ENCODE measurements at regions not wholly inside any gene's neighbourhood (a gene's known extent, or its start where the extent isn't known, plus 50 kb on each side); places are given as distances from the start of the nearest gene placed in this dataset.

- Histone ChIP-seq H3K9me3 (ENCODE audit: control insufficient read depth, insufficient read depth, low read depth, low read length) (no peaks in the 10 kb centered on the region), H3K27ac (ENCODE audit: low read depth, low read length) (no peak overlapping the region), H3K4me3 (ENCODE audit: low read depth, low read length) (no peak overlapping the region), H3K9ac (ENCODE audit: low read length) (no peak overlapping the region), H3K36me3 (ENCODE audit: control insufficient read depth, insufficient read depth, low read length) (no peaks in the 10 kb centered on the region), H3K27me3 (ENCODE audit: control insufficient read depth, insufficient read depth, low read length) (no peaks in the 10 kb centered on the region), H3K4me1 (ENCODE audit: control insufficient read depth, insufficient read depth, low read length) (peaks cover 23% of the 10 kb centered on the region)
These were observed 86.2 kb upstream of the HS6ST1 start for GRCh38 chr2:128404709-128405466.

- Histone ChIP-seq H3K9ac (ENCODE audit: low read length) (no peak overlapping the region), H3K4me3 (ENCODE audit: low read depth, low read length) (no peak overlapping the region), H3K27ac (ENCODE audit: low read depth, low read length) (no peak overlapping the region), H3K36me3 (ENCODE audit: control insufficient read depth, insufficient read depth, low read length) (no peaks in the 10 kb centered on the region), H3K9me3 (ENCODE audit: control insufficient read depth, insufficient read depth, low read depth, low read length) (no peaks in the 10 kb centered on the region), H3K27me3 (ENCODE audit: control insufficient read depth, insufficient read depth, low read length) (no peaks in the 10 kb centered on the region), H3K4me1 (ENCODE audit: control insufficient read depth, insufficient read depth, low read length) (peaks cover 23% of the 10 kb centered on the region)
These were observed 86.8 kb upstream of the HS6ST1 start for GRCh38 chr2:128405467-128405900.

DNA sequence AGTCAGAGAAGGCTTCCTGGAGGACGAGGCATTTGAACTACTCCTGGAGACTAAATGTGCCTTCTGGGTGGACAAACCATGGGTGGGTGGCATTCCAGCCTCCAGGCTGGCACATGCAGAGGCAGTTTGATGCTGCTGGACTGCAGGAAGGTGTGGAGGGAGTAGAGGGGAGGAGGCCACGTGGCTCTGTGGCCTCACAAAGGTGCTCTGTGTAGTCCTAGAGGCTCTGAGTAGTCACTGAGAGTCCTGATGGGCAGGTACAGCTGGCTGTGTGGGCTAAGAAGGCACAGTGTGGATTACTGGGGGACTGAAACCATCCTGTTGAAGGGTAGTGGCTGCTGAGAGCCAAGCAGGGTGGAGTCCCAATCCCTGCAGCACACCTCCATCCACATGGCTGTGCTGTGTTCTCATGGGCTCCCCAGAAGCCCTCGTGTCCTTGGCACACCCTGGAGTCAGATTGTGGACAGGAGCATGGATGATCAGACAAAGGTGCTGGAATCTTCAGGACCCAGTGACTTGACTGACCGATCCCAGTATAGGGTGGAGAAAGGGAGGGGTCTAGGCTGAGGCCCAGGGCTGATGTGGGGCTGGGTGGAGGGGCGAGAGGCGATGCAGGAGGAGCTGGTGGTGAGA, 87.4 kb upstream of the HS6ST1 start:
- Histone ChIP-seq H3K4me3 (ENCODE audit: low read depth, low read length) (no peak overlapping the region), H3K27ac (ENCODE audit: low read depth, low read length) (no peak overlapping the region), H3K36me3 (ENCODE audit: control insufficient read depth, insufficient read depth, low read length) (no peaks in the 10 kb centered on the region), H3K9ac (ENCODE audit: low read length) (no peak overlapping the region), H3K4me1 (ENCODE audit: control insufficient read depth, insufficient read depth, low read length) (peaks cover 23% of the 10 kb centered on the region), H3K27me3 (ENCODE audit: control insufficient read depth, insufficient read depth, low read length) (no peaks in the 10 kb centered on the region), H3K9me3 (ENCODE audit: control insufficient read depth, insufficient read depth, low read depth, low read length) (no peaks in the 10 kb centered on the region)

DNA sequence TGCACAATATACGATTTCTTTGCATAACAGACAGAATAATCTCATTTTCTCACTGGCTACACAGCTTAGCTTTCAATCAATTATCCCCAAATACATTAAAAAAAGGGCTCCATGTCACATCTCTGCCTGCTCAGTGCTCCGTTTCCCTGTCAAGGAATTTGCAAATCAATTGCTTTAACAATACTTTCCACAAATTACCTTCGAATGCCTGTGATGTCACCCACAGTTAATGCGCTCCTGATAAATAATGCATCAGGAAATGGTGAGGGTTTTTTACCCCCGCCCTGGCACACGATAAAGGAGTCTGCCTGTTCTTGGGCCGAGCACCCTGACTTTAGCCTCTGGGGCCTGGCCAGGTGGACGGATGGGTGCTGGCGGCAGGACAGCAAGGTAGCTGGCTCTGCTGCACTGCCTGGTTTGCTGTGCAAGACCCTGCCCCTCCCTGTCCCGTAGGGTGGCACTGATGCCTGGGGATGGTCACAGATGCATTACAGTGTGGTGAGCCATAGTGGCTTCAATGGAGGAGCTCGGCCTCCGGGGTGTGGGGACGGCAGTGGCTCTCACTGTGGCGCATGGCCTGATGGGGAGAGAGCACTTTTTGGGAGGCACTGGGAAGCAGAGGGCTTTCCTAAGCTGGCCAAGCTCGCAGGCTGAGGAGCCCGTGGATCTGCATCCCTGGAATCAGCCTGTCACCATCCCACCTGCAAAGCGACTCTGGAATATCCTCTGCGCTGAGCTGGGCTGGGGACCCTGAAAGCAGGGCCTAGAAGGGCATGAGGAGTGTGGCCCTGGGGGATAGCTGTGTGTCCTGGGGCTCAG, 88.3 kb upstream of the HS6ST1 start:
- H3K9me3 ChIP-seq (ENCODE audit: control insufficient read depth, insufficient read depth, low read depth, low read length): no peaks in the 10 kb centered on the region
- no peaks in the 10 kb centered on the region for H3K27me3 ChIP-seq (ENCODE audit: control insufficient read depth, insufficient read depth, low read length)
- H3K9ac ChIP-seq (ENCODE audit: low read length): no peak overlapping the region
- no peak overlapping the region for H3K27ac ChIP-seq (ENCODE audit: low read depth, low read length)
- H3K4me3 ChIP-seq (ENCODE audit: low read depth, low read length): no peak overlapping the region
- H3K36me3 ChIP-seq (ENCODE audit: control insufficient read depth, insufficient read depth, low read length): no peaks in the 10 kb centered on the region
- peaks cover 23% of the 10 kb centered on the region for H3K4me1 ChIP-seq (ENCODE audit: control insufficient read depth, insufficient read depth, low read length)

- Histone ChIP-seq H3K4me1 (ENCODE audit: control insufficient read depth, insufficient read depth, low read length) (peaks cover 29% of the 10 kb centered on the region), H3K4me3 (ENCODE audit: low read depth, low read length) (no peak overlapping the region), H3K9ac (ENCODE audit: low read length) (no peak overlapping the region), H3K9me3 (ENCODE audit: control insufficient read depth, insufficient read depth, low read depth, low read length) (no peaks in the 10 kb centered on the region), H3K36me3 (ENCODE audit: control insufficient read depth, insufficient read depth, low read length) (no peaks in the 10 kb centered on the region), H3K27ac (ENCODE audit: low read depth, low read length) (no peak overlapping the region), H3K27me3 (ENCODE audit: control insufficient read depth, insufficient read depth, low read length) (no peaks in the 10 kb centered on the region)
These were observed 90.0 kb upstream of the HS6ST1 start for GRCh38 chr2:128408349-128409305.

GRCh38 chr2:128409326-128410034, 90.8 kb upstream of the HS6ST1 start:
- no peak overlapping the region for H3K9ac ChIP-seq (ENCODE audit: low read length)
- no peaks in the 10 kb centered on the region for H3K9me3 ChIP-seq (ENCODE audit: control insufficient read depth, insufficient read depth, low read depth, low read length)
- H3K4me3 ChIP-seq (ENCODE audit: low read depth, low read length): no peak overlapping the region
- no peak overlapping the region for H3K27ac ChIP-seq (ENCODE audit: low read depth, low read length)
- no peaks in the 10 kb centered on the region for H3K36me3 ChIP-seq (ENCODE audit: control insufficient read depth, insufficient read depth, low read length)
- H3K4me1 ChIP-seq (ENCODE audit: control insufficient read depth, insufficient read depth, low read length): peaks cover 37% of the 10 kb centered on the region
- no peaks in the 10 kb centered on the region for H3K27me3 ChIP-seq (ENCODE audit: control insufficient read depth, insufficient read depth, low read length)

DNA sequence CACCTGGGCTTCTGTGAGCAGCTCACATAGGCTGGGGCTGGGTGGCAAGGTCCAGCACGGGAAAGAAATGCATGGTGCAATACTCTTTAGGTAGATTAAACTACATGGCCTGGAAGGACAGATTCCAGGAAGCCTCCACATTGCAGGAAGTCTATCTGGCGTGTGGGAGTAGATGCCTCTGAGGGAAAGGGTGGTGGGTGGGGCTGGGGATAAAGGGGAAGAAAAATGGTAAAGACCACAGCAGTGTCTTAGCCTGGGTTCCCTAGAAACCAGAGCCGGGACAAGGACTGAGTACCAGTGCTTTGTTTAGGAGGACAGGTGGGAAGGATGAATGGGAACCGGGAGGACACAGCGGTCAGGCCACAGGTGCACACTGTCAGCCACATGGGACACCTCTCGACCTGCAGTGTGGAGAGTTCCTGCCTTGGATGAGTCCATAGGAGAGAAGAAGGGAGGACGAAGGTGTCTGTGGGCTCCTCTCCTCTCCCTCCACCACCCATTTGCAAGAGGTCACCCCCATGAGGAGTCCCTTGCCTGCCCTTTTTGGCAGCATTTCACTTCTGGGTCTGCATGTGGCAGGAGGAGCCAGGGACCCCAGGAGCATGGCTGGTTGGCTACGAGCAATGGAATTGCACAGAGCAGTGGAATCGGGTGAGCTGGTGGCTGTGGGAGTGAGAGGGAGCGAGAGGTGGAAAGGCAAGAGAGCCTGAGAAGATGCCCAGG, 91.5 kb upstream of the HS6ST1 start:
- H3K27ac ChIP-seq (ENCODE audit: low read depth, low read length): no peak overlapping the region
- H3K9ac ChIP-seq (ENCODE audit: low read length): no peak overlapping the region
- no peak overlapping the region for H3K4me3 ChIP-seq (ENCODE audit: low read depth, low read length)
- peaks cover 37% of the 10 kb centered on the region for H3K4me1 ChIP-seq (ENCODE audit: control insufficient read depth, insufficient read depth, low read length)
- H3K9me3 ChIP-seq (ENCODE audit: control insufficient read depth, insufficient read depth, low read depth, low read length): 0 out of 2 replicates have a peak, but pooled peaks cover under 1% of the 10 kb centered on the region
- H3K36me3 ChIP-seq (ENCODE audit: control insufficient read depth, insufficient read depth, low read length): no peaks in the 10 kb centered on the region
- no peaks in the 10 kb centered on the region for H3K27me3 ChIP-seq (ENCODE audit: control insufficient read depth, insufficient read depth, low read length)

DNA sequence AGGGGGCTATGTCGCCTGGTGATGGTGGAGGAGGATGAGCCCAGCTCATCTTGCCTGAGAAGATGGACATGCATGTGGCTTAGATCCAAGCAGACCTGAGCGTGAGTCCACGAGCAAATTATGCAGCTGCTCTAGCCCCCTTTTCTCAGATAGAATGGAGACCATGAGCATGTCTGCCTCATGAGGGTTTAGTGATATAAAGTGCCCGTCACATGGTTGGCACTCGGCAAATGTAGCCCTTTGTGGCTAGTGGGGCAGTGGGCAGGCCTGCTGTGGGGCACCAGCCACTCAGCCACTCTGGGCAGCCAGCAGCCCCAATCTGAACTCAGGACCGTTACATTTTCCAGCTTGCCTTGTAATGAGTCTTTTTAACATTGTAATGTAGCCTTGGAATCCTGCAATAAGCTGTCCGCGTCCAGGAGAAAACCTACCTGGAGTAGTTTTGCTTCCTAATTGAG, 92.1 kb upstream of the HS6ST1 start:
- Histone ChIP-seq H3K27ac (ENCODE audit: low read depth, low read length) (no peak overlapping the region), H3K36me3 (ENCODE audit: control insufficient read depth, insufficient read depth, low read length) (no peaks in the 10 kb centered on the region), H3K4me1 (ENCODE audit: control insufficient read depth, insufficient read depth, low read length) (peaks cover 37% of the 10 kb centered on the region), H3K9ac (ENCODE audit: low read length) (no peak overlapping the region), H3K4me3 (ENCODE audit: low read depth, low read length) (no peak overlapping the region), H3K9me3 (ENCODE audit: control insufficient read depth, insufficient read depth, low read depth, low read length) (0 out of 2 replicates have a peak, but pooled peaks cover 3% of the 10 kb centered on the region), H3K27me3 (ENCODE audit: control insufficient read depth, insufficient read depth, low read length) (no peaks in the 10 kb centered on the region)

- Histone ChIP-seq H3K9ac (ENCODE audit: low read length) (no peak overlapping the region), H3K4me1 (ENCODE audit: control insufficient read depth, insufficient read depth, low read length) (peaks cover 31% of the 10 kb centered on the region), H3K4me3 (ENCODE audit: low read depth, low read length) (no peak overlapping the region), H3K27ac (ENCODE audit: low read depth, low read length) (no peak overlapping the region), H3K9me3 (ENCODE audit: control insufficient read depth, insufficient read depth, low read depth, low read length) (0 out of 2 replicates have a peak, but pooled peaks cover 3% of the 10 kb centered on the region), H3K36me3 (ENCODE audit: control insufficient read depth, insufficient read depth, low read length) (no peaks in the 10 kb centered on the region), H3K27me3 (ENCODE audit: control insufficient read depth, insufficient read depth, low read length) (no peaks in the 10 kb centered on the region)
These were observed 92.8 kb upstream of the HS6ST1 start for GRCh38 chr2:128411431-128411830.
